ENCODE measurements at regions not wholly inside any gene's neighbourhood (a gene's known extent, or its start where the extent isn't known, plus 50 kb on each side); places are given as distances from the start of the nearest gene placed in this dataset.

DNA sequence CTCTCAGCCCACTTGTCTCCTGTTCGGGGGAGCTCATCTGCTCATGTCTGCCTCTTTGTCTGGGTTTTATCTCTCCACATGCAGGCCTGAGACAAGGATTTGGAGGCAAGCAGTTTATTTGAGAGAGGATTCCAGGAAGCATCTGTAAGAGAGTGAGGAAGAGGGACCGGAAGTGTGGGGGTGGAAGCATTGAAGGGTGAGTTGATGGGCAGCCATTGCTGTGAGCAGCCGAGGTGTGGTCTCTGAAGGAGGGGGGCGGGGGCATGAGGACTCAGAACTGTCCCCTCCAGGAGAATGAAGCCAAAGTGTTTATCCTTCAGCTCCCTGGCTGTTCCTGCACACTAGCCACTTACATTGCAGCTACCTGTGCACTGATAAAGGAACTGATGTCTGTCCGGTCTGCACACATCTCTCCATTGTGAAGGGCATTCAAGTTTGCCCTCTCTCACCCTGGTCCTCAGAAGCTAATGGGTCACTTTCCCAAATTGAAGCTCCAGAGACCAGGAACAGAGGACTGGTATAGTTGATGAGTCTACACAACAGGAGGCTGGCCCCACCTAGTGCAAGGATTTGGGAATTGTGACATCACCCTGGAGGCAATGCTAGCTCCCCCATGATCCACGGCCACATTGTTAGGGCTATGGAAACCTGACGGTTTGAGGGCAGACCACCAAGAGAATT is 100.5 kb upstream of the FOXA2 start:
- no peak for DNase-seq (ENCODE audit: low spot score)
- TF ChIP-seq, protein P1, sequence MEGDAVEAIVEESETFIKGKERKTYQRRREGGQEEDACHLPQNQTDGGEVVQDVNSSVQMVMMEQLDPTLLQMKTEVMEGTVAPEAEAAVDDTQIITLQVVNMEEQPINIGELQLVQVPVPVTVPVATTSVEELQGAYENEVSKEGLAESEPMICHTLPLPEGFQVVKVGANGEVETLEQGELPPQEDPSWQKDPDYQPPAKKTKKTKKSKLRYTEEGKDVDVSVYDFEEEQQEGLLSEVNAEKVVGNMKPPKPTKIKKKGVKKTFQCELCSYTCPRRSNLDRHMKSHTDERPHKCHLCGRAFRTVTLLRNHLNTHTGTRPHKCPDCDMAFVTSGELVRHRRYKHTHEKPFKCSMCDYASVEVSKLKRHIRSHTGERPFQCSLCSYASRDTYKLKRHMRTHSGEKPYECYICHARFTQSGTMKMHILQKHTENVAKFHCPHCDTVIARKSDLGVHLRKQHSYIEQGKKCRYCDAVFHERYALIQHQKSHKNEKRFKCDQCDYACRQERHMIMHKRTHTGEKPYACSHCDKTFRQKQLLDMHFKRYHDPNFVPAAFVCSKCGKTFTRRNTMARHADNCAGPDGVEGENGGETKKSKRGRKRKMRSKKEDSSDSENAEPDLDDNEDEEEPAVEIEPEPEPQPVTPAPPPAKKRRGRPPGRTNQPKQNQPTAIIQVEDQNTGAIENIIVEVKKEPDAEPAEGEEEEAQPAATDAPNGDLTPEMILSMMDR (IDR thresholded peaks at IDR 0.05; ENCODE audit: extremely low read depth, missing control alignments) = no peak

DNA sequence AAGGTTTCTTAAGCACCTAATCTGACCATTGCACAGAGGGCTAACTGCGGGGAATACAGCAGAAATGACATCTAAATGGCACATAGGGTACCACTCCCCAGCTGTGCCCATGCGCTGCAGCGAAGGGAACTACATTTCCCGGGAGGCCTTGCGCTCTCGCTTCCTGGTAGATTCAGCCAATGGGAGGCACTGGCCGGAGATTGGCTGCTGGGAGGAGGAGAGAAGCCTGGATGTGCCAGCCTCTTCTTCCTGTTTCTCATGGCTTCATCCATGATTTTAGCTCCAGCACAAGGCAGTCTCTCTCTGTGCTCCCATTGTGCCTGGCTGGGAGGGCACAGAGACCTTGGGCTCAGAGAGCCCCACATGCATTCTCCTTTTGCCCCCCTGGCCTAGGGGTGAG is 101.7 kb upstream of the FOXA2 start:
- DNase-seq (ENCODE audit: low spot score) = no peak

DNA sequence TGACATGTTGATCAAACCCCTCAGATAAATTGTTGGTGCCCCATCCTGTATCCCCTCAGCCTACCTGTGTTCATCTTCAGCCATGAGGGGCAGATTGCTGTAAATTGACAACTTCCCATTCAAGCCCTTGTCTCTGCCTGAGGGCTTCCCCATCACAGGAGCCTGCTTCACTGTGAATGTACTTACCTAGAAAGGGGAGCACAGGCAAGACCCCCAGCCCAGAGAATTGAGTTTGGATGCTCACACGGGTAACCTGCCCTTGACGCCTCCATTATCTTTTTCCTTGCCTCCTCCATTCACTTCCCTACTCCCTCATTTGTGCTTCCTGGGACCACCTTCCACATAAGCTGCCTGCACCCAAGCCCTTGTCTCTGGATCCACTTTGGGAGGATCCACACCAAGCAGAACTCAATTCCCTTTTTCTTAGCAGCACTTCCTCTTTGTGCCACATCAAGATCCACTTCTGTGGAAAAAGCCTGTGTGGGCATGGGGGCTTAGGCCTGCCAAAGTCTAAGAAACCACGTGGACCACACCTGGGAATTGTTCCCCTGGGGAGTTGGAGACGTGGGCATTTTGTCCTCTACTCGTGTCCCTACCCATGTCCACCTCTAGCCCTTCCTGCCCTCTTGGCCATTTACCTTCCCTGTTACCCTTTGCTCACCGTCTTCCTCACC is 103.4 kb upstream of the FOXA2 start:
- TF ChIP-seq, protein P1 (IDR thresholded peaks at IDR 0.05; ENCODE audit: extremely low read depth, missing control alignments) = no peak
- DNase-seq (ENCODE audit: low spot score) = no peak

More for the DNA sequence above, 101.7 kb upstream of the FOXA2 start:
- TF ChIP-seq, protein P1 (IDR thresholded peaks at IDR 0.05; ENCODE audit: extremely low read depth, missing control alignments) = no peak

DNA sequence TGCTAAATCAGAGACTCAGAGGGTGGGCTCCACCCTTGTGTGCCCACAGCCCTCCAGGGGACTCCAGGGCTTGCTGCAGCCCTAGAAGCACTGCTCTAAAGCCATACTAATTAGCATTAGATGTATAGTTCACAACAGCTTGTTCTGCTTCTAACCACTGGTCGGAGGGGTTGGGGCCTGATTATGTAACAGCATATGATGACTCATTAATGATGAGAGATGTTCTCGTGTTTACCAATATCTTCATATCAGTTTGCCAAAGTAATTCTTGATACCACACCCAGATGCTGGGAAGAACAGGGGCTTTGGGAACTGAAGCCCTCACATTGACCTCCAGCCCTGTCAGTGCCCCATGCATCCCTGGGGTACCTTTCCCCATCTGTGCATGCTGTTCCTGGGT is 104.1 kb upstream of the FOXA2 start:
- no peak for DNase-seq (ENCODE audit: low spot score)
- TF ChIP-seq, protein P1 (IDR thresholded peaks at IDR 0.05; ENCODE audit: extremely low read depth, missing control alignments) = no peak

DNA sequence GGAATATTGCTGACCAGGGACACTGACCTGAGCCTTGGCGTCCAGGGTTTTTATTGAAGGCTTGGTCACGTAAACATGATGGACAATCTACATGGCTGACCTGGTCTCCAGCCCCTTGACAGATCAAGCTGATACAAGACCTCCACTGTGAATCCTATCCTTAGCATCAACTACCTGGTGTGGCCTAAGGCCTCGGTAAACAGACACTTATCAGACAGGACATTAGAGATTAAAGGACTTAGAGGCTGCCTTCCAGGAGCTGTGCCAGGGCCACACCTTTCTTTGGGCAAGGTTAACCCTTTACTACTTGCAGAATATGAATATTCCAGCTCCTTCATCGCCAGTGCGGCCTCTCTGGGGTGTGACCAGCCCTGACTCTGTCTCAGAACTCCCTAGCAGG is 104.9 kb upstream of the FOXA2 start:
- TF ChIP-seq, protein P1 (IDR thresholded peaks at IDR 0.05; ENCODE audit: extremely low read depth, missing control alignments) = no peak
- no peak for DNase-seq (ENCODE audit: low spot score)

DNA sequence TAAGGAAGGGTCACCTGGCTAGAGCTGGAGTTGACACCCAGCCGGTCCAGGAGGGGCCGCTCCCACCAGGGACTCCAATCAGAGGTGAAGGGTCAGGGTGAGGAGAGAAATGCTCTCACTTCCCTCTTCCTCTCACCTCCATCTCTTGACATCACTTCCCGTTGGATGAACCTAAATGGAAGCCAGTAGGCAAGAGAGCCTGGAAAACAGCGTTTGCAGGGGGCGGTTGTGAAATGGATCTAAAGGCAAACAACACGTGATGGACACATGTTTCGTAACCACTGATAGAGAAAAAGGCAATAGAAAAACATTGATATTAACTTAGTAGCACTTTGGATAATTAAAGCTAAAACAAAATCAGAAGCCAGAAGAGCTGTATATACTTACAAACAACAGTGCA is 105.6 kb upstream of the FOXA2 start:
- TF ChIP-seq, protein P1 (IDR thresholded peaks at IDR 0.05; ENCODE audit: extremely low read depth, missing control alignments) = no peak

DNA sequence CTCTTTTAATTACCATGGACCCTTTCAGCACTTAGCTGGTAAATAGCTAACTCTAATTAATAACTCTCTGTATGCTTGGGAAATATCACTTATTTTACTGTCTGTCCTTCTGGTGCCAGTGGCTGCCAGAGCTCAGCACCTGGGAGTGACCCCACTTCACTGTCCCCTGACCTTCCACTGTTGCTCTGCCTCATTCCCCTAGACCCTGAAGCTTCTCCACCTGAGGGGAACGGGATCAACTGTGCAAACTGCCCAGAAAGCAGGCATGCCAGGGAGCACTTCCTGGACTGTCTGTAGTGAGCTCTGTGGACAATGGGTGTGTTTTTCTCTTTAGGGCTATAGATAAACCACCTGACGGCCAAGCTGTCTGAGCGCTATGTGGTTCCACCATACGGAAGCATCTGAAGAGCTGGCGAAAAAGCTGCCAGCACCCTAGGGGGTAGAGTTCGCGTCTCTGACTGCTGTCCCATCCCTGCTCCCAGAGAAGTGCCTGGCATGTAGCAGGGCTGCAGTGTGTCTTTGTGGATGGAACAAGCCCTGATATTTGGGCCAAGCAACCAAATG is 106.3 kb upstream of the FOXA2 start:
- TF ChIP-seq, protein P1 (IDR thresholded peaks at IDR 0.05; ENCODE audit: extremely low read depth, missing control alignments) = no peak
- DNase-seq (ENCODE audit: low spot score) = no peak

More for the DNA sequence above, 105.6 kb upstream of the FOXA2 start:
- DNase-seq (ENCODE audit: low spot score) = no peak

Measured in GM20000 (cell line).